ENCODE measurements at regions not wholly inside any gene's neighbourhood (a gene's known extent, or its start where the extent isn't known, plus 50 kb on each side); places are given as distances from the start of the nearest gene placed in this dataset.

DNA sequence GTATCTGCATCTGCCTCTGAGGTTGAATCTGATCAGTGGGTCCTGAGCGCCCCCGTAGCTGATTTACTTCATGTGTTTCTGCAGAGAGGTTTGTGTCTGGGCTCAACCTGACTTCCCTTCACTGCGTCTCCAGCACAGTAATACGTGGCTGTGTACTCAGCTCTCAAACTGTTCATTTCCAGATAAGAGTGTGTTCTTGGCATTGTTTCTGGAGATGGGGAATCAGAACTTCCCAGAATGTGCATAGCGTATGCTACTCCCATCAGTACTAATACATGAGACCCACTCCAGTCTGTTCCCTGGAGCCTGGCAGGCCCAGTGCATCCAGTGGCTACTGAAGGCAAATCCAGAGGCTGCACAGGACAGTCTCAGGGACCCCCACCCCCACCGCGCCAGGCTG is 1297.2 kb downstream of the TMEM121 start:
- H3K4me3 ChIP-seq, result no peak overlapping the region
- H3K36me3 ChIP-seq (ENCODE audit: insufficient read depth), result peaks cover 9% of the 10 kb centered on the region; the same call in 1 of the 2 replicates
- Mint-ChIP-seq H3K4me3 (no peak overlapping the region), H3K27ac (no peak overlapping the region), H3K36me3 (ENCODE audit: low read depth) (peaks cover 17% of the 10 kb centered on the region), H3K4me1 (no peaks in the 10 kb centered on the region), H3K27me3 (ENCODE audit: insufficient read depth, low read depth, poor library complexity) (no peaks in the 10 kb centered on the region), H3K9me3 (peaks cover 89% of the 10 kb centered on the region)
- no peaks in the 10 kb centered on the region for H4K20me1 ChIP-seq (replicated peaks; ENCODE audit: insufficient read depth)
- H3K27ac ChIP-seq (ENCODE audit: low read depth), result no peak overlapping the region
- no peaks in the 10 kb centered on the region for H3K79me2 ChIP-seq (replicated peaks; ENCODE audit: insufficient read depth)
- no peaks in the 10 kb centered on the region for H3K27me3 ChIP-seq (ENCODE audit: insufficient read depth)
- no peaks in the 10 kb centered on the region for H3K4me1 ChIP-seq (ENCODE audit: insufficient read depth)
- H2AFZ ChIP-seq, result no peak overlapping the region
- DNase-seq (ENCODE audit: low spot score) (no peak), ATAC-seq (no peak)
- H3F3A ChIP-seq (replicated peaks; ENCODE audit: low read depth), result no peaks in the 10 kb centered on the region
- TF ChIP-seq POLR2AphosphoS5 (IDR thresholded peaks at IDR 0.05; ENCODE audit: low read depth) (no peak), NANOG (IDR thresholded peaks at IDR 0.05; ENCODE audit: borderline replicate concordance) (no peak), JUNB (IDR thresholded peaks at IDR 0.05; ENCODE audit: unreplicated experiment) (no peak), CREB1 (CRISPR knock-in tag; IDR thresholded peaks at IDR 0.05; ENCODE audit: low read depth) (no peak), EZH2phosphoT487 (IDR thresholded peaks at IDR 0.05; ENCODE audit: unreplicated experiment) (no peak), ZNF114 (CRISPR knock-in tag; IDR thresholded peaks at IDR 0.05) (no peak)
- TF ChIP-seq, protein P1, sequence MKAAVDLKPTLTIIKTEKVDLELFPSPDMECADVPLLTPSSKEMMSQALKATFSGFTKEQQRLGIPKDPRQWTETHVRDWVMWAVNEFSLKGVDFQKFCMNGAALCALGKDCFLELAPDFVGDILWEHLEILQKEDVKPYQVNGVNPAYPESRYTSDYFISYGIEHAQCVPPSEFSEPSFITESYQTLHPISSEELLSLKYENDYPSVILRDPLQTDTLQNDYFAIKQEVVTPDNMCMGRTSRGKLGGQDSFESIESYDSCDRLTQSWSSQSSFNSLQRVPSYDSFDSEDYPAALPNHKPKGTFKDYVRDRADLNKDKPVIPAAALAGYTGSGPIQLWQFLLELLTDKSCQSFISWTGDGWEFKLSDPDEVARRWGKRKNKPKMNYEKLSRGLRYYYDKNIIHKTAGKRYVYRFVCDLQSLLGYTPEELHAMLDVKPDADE (IDR thresholded peaks at IDR 0.05), result no peak
- H3K4me2 ChIP-seq, result no peak overlapping the region
- H3K9me2 ChIP-seq (ENCODE audit: insufficient read depth), result no peaks in the 10 kb centered on the region

DNA sequence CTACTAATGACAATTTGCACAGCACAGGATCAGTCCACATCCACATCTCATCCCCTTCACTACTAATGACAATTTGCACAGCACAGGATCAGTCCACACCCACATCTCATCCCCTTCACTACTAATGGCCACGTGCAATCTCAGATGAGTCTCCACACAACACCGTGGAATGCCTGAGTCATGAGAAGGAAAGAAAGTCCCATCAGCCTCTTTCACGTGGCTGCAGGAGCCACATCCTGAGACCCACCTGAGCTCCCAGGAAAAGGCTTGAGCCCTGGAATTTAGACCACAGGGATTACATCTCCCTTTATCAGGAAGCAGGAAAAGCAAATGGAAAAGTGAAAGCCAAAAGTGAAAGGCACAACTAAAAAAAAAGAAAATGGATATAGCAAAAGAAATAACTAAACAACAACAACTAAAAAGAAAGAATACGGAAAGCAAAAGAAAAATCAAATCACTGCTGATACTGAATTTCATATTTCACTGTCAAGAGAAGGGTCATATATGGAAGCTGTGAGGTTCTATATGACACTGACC is 1300.5 kb downstream of the TMEM121 start:
- no peak for DNase-seq (ENCODE audit: low spot score)
- Histone ChIP-seq H3F3A (replicated peaks; ENCODE audit: low read depth) (0 out of 2 replicates have a peak, but pooled peaks cover 5% of the 10 kb centered on the region), H4K20me1 (replicated peaks; ENCODE audit: insufficient read depth) (no peaks in the 10 kb centered on the region), H3K27me3 (ENCODE audit: insufficient read depth) (no peaks in the 10 kb centered on the region), H3K79me2 (replicated peaks; ENCODE audit: insufficient read depth) (no peaks in the 10 kb centered on the region), H3K27ac (ENCODE audit: low read depth) (no peak overlapping the region), H3K4me2 (no peak overlapping the region), H3K4me1 (ENCODE audit: insufficient read depth) (no peaks in the 10 kb centered on the region), H3K36me3 (ENCODE audit: insufficient read depth) (peaks cover 10% of the 10 kb centered on the region; the same call in 1 of the 2 replicates), H3K9me2 (ENCODE audit: insufficient read depth) (no peaks in the 10 kb centered on the region), H3K4me3 (no peak overlapping the region), H2AFZ (no peak overlapping the region)
- Mint-ChIP-seq H3K4me3 (no peak overlapping the region), H3K27me3 (ENCODE audit: insufficient read depth, low read depth, poor library complexity) (peaks cover 4% of the 10 kb centered on the region), H3K36me3 (ENCODE audit: low read depth) (peaks cover 34% of the 10 kb centered on the region), H3K27ac (no peak overlapping the region), H3K9me3 (peaks cover 87% of the 10 kb centered on the region), H3K4me1 (no peaks in the 10 kb centered on the region)
- no peak for ATAC-seq
- TF ChIP-seq CREB1 (CRISPR knock-in tag; IDR thresholded peaks at IDR 0.05; ENCODE audit: low read depth) (no peak), NANOG (IDR thresholded peaks at IDR 0.05; ENCODE audit: borderline replicate concordance) (no peak), STAT1 (IDR thresholded peaks at IDR 0.05; ENCODE audit: unreplicated experiment) (no peak)

DNA sequence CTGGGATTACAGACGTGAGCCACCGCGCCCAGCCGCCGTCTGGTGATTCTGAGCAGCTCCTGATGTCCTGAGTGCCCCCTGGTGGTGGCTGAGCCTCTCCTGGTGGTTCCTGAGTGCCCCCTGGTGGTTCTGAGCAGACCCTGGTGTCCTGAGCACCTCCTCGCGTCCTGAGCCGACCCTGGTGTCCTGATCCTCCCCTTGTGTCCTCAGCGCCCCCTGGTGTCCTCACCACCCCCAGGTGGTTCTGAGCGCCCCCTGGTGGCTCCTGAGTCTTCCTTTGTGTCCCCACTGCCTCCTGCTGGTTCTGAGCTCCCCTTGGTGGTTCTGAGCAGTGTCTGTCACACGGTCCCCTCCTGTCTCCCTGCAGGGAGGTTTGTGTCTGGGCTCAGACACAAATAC is 1304.9 kb downstream of the TMEM121 start:
- TF ChIP-seq, protein P2, sequence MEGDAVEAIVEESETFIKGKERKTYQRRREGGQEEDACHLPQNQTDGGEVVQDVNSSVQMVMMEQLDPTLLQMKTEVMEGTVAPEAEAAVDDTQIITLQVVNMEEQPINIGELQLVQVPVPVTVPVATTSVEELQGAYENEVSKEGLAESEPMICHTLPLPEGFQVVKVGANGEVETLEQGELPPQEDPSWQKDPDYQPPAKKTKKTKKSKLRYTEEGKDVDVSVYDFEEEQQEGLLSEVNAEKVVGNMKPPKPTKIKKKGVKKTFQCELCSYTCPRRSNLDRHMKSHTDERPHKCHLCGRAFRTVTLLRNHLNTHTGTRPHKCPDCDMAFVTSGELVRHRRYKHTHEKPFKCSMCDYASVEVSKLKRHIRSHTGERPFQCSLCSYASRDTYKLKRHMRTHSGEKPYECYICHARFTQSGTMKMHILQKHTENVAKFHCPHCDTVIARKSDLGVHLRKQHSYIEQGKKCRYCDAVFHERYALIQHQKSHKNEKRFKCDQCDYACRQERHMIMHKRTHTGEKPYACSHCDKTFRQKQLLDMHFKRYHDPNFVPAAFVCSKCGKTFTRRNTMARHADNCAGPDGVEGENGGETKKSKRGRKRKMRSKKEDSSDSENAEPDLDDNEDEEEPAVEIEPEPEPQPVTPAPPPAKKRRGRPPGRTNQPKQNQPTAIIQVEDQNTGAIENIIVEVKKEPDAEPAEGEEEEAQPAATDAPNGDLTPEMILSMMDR (conservative IDR thresholded peaks at IDR 0.05; ENCODE audit: low read depth in 2 of 2), result peak; percentile 20 to 39; a peak in 3 of 4 replicates
- TF ChIP-seq EZH2 (IDR thresholded peaks at IDR 0.05; ENCODE audit: low read depth, unreplicated experiment), result no peak
- peaks cover 48% of the 10 kb centered on the region for H3K36me3 Mint-ChIP-seq (ENCODE audit: low read depth)
- H3K9me3 Mint-ChIP-seq, result peaks cover 89% of the 10 kb centered on the region
- H3K27me3 ChIP-seq (ENCODE audit: insufficient read depth), result no peaks in the 10 kb centered on the region
- no peak overlapping the region for H3K27ac Mint-ChIP-seq
- H2AFZ ChIP-seq, result no peak overlapping the region
- peak; percentile 31 for DNase-seq (ENCODE audit: low spot score)
- H3K4me3 Mint-ChIP-seq, result no peak overlapping the region
- H4K20me1 ChIP-seq (replicated peaks; ENCODE audit: insufficient read depth), result no peaks in the 10 kb centered on the region
- peaks cover 14% of the 10 kb centered on the region; the same call in 1 of the 2 replicates for H3K36me3 ChIP-seq (ENCODE audit: insufficient read depth)
- H3K27me3 Mint-ChIP-seq (ENCODE audit: insufficient read depth, low read depth, poor library complexity), result peaks cover 4% of the 10 kb centered on the region
- H3K4me1 Mint-ChIP-seq, result no peaks in the 10 kb centered on the region
- no peak for ATAC-seq
- H3K27ac ChIP-seq (ENCODE audit: low read depth), result no peak overlapping the region
- H3K4me2 ChIP-seq, result no peak overlapping the region
- no peaks in the 10 kb centered on the region for H3K9me2 ChIP-seq (ENCODE audit: insufficient read depth)
- H3F3A ChIP-seq (replicated peaks; ENCODE audit: low read depth), result 0 out of 2 replicates have a peak, but pooled peaks cover 5% of the 10 kb centered on the region
- H3K4me3 ChIP-seq, result no peak overlapping the region
- no peaks in the 10 kb centered on the region for H3K79me2 ChIP-seq (replicated peaks; ENCODE audit: insufficient read depth)
- no peaks in the 10 kb centered on the region for H3K4me1 ChIP-seq (ENCODE audit: insufficient read depth)
